Parathyroid adenoma (tissue), 2 donors: ENCODE measurements at regions not wholly inside any gene's neighbourhood (a gene's known extent, or its start where the extent isn't known, plus 50 kb on each side); places are given as distances from the start of the nearest gene placed in this dataset.

Experiments used
- H2AFZ ChIP-seq: fragments of 300-600 bp; sonication (generic); one replicate; pipeline ENCODE4 v1.7.0; 2017; ENCODE audit warnings: antibody characterized with exemption, mild to moderate bottlenecking
- H3K27ac ChIP-seq: fragments of 300-600 bp; sonication (generic); one replicate; pipeline ENCODE4 v1.7.0; 2017
- H3K27me3 ChIP-seq: fragments of 300-600 bp; sonication (generic); one replicate; pipeline ENCODE4 v1.7.0; 2017; ENCODE audit warnings: low read length; ENCODE audit not compliant: control insufficient read depth, insufficient read depth
- H3K36me3 ChIP-seq: fragments of 300-600 bp; sonication (generic); one replicate; pipeline ENCODE4 v1.7.0; 2017; ENCODE audit warnings: low read length; ENCODE audit not compliant: control insufficient read depth, insufficient read depth
- H3K4me1 ChIP-seq: fragments of 300-600 bp; sonication (generic); one replicate; pipeline ENCODE4 v1.7.0; 2017; ENCODE audit warnings: control low read depth
- H3K4me2 ChIP-seq: fragments of 300-600 bp; sonication (generic); one replicate; pipeline ENCODE4 v1.7.0; 2017; ENCODE audit warnings: low read length
- H3K4me3 ChIP-seq: fragments of 300-600 bp; sonication (generic); one replicate; pipeline ENCODE4 v1.7.0; 2017; ENCODE audit warnings: low read depth, low read length
- H3K79me2 ChIP-seq: fragments of 300-600 bp; sonication (generic); one replicate; pipeline ENCODE4 v1.7.0; 2017; ENCODE audit warnings: control low read depth
- H3K9ac ChIP-seq: fragments of 300-600 bp; sonication (generic); one replicate; pipeline ENCODE4 v1.7.0; 2017; ENCODE audit warnings: mild to moderate bottlenecking
- H3K9me3 ChIP-seq: fragments of 300-600 bp; sonication (generic); one replicate; pipeline ENCODE4 v1.7.0; 2017; ENCODE audit warnings: low read length; ENCODE audit not compliant: control insufficient read depth
- CTCF ChIP-seq: fragments of 300-600 bp; sonication (generic); IDR thresholded peaks from one replicate; pipeline ENCODE4 v1.7.0; 2017; ENCODE audit warnings: antibody characterized with exemption, mild to moderate bottlenecking
- donor health status: primary hyperparathyroidism.

GRCh38 chr16:87548046-87548445 is 54.3 kb upstream of the JPH3 start:
- H2AFZ ChIP-seq, result no peak overlapping the region
- no peak overlapping the region for H3K9ac ChIP-seq
- TF ChIP-seq CTCF, result no peak
- H3K9me3 ChIP-seq, result no peaks in the 10 kb centered on the region
- no peaks in the 10 kb centered on the region for H3K27me3 ChIP-seq
- H3K79me2 ChIP-seq, result no peaks in the 10 kb centered on the region
- no peak overlapping the region for H3K4me2 ChIP-seq
- no peaks in the 10 kb centered on the region for H3K36me3 ChIP-seq
- no peak overlapping the region for H3K4me3 ChIP-seq
- no peak overlapping the region for H3K27ac ChIP-seq
- H3K4me1 ChIP-seq, result no peaks in the 10 kb centered on the region

DNA sequence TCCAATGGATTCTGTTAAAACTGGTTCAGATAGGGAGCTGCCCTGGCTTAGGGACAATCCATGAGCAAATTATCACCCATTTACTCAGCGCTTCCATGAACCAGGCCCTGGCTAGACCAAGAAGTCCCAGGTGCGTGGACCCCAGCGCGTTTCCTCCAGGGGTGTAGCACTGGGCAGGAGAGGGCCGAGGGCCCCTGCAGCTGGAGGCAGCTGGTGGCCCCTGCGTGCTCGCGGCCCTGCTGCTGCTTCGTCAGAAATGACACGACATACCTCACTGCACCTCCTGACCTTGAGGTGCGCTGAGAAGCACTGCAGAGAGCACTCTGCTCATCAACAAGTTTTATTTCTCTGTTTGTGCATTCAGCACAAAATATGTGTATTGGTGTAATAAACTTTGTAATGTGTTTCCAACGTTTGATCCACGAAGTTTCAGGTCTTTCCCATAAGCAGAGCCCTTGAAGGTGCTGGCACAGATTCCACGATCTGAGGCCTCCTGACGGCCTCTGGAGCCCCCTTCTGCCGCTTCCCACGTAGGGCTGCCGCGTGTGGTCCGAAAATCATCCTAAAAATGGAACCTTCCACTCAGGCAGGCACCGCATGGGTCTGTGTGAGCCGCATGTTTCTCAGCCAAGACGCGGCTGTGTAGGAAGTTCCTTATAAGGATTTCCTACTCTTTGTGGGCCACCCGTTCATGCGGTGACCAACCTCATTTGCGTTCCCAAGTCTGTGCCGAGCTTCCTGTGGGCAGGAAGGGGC is 50.8 kb upstream of the ZCCHC14 start:
- no peak overlapping the region for H3K27ac ChIP-seq
- H2AFZ ChIP-seq, result no peak overlapping the region
- H3K4me2 ChIP-seq, result no peak overlapping the region
- H3K27me3 ChIP-seq, result no peaks in the 10 kb centered on the region
- H3K4me3 ChIP-seq, result no peak overlapping the region
- TF ChIP-seq CTCF, result no peak
- no peak overlapping the region for H3K9ac ChIP-seq
- no peaks in the 10 kb centered on the region for H3K9me3 ChIP-seq
- no peaks in the 10 kb centered on the region for H3K79me2 ChIP-seq
- no peaks in the 10 kb centered on the region for H3K36me3 ChIP-seq
- no peaks in the 10 kb centered on the region for H3K4me1 ChIP-seq

DNA sequence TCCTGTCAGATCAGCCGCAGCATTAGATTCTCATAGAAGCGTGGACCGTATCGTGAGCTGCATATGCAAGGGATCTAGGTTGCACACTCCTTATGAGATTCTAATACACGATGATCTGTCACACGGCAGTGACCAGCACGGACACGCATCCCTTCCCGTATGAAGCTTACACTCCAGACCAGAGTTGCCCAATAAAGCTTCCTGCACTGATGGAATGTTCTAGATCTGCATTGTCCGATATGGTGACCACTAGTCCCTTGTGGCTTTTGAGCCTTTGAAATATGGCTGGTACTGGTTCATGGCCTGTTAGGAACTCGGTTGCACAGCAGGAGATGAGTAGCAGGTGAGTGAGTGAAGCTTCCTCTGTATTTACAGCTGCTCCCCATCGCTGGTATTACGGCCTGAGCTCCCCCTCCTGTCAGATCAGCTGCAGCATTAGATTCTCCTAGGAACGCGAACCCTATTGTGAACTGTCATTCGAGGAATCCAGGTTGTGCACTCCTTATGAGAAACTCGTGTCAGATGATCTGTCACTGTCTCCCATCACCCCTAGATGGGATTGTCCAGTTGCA is 49.8 kb upstream of the ZCCHC14 start:
- Histone ChIP-seq H2AFZ (no peak overlapping the region), H3K9me3 (no peaks in the 10 kb centered on the region), H3K27me3 (no peaks in the 10 kb centered on the region), H3K4me1 (no peaks in the 10 kb centered on the region), H3K27ac (no peak overlapping the region), H3K79me2 (no peaks in the 10 kb centered on the region), H3K4me3 (no peak overlapping the region), H3K9ac (no peak overlapping the region), H3K4me2 (no peak overlapping the region), H3K36me3 (no peaks in the 10 kb centered on the region)
- TF ChIP-seq CTCF, result no peak
